MG63 (cell line): ENCODE measurements at regions not wholly inside any gene's neighbourhood (a gene's known extent, or its start where the extent isn't known, plus 50 kb on each side); places are given as distances from the start of the nearest gene placed in this dataset.
A peak's percentile ranks its signal among the peaks of the same experiment; 100 is the strongest.

Experiments used
- DNase-seq: peaks from one replicate; pipeline ENCODE4 v3.0.0-alpha.2; 2020
- H3K27me3 ChIP-seq: fragments of 250-450 bp; sonication (Bioruptor Pico); 2 replicates; pipeline ENCODE4 v1.5.1; 2020; ENCODE audit warnings: mild to moderate bottlenecking, moderate library complexity
- H3K36me3 ChIP-seq: fragments of 250-450 bp; sonication (Bioruptor Pico); 2 replicates; pipeline ENCODE4 v1.5.1; 2020; ENCODE audit warnings: mild to moderate bottlenecking, moderate library complexity
- H3K4me3 ChIP-seq: fragments of 250-450 bp; sonication (Bioruptor Pico); 2 replicates; pipeline ENCODE4 v1.5.1; 2020; ENCODE audit warnings: mild to moderate bottlenecking, moderate library complexity
- H3K9me3 ChIP-seq: fragments of 250-450 bp; sonication (Bioruptor Pico); 2 replicates; pipeline ENCODE4 v1.5.1; 2020; ENCODE audit warnings: mild to moderate bottlenecking, moderate library complexity

- H3K27me3 ChIP-seq: no peaks in the 10 kb centered on the region
- no peaks in the 10 kb centered on the region for H3K36me3 ChIP-seq
- no peak for DNase-seq
- no peaks in the 10 kb centered on the region for H3K9me3 ChIP-seq
- no peak overlapping the region for H3K4me3 ChIP-seq
Observed at GRCh38 chr13:74773248-74773647, 639.0 kb upstream of the KLF12 start.

DNA sequence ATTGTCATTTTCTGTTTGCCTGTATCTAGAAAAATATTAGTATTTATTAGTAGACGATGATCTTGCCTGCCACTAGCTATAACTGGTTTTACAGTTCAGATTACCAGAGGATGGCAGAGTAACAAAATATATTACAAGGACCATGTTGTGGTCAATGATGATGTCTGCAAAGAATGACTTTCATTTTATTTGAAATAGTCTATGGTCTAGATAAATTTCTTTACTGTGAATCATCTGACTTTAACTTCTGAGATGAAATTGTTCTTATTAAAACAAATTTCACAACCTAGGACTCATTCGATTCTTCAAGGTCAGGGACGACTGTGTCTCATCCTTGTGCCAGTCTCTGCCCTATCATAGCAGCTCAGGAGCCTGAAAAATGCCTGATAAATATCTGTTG lies 637.8 kb upstream of the KLF12 start:
- H3K36me3 ChIP-seq: no peaks in the 10 kb centered on the region
- DNase-seq: peak; percentile 27
- H3K9me3 ChIP-seq: no peaks in the 10 kb centered on the region
- H3K4me3 ChIP-seq: no peak overlapping the region
- no peaks in the 10 kb centered on the region for H3K27me3 ChIP-seq

DNA sequence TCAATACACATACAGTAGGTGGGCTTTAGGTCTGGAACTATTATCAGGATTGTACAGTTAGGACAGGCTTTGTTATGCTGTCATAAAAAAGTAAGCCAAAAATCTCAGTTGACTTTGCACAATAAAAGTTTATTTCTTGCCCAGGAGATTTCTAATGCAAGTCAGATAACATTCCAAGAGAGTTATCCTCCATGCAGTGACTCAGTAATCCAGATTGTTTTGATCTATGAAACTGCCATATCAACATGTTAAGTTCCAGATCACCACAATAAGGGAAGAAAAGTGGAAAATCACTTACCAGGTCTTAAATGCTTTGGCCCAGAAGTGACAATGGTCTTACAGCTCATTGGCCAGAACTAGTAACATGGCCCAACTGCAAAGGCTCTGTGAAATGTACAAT lies 636.2 kb upstream of the KLF12 start:
- Histone ChIP-seq H3K27me3 (no peaks in the 10 kb centered on the region), H3K4me3 (no peak overlapping the region), H3K36me3 (no peaks in the 10 kb centered on the region), H3K9me3 (no peaks in the 10 kb centered on the region)
- DNase-seq: no peak

GRCh38 chr13:74769333-74769732 lies 635.1 kb upstream of the KLF12 start:
- no peaks in the 10 kb centered on the region for H3K27me3 ChIP-seq

GRCh38 chr13:74768521-74769085 lies 634.4 kb upstream of the KLF12 start:
- peak; percentile 36 for DNase-seq

More at GRCh38 chr13:74769333-74769732, 635.1 kb upstream of the KLF12 start:
- DNase-seq: no peak
- H3K36me3 ChIP-seq: no peaks in the 10 kb centered on the region
- no peak overlapping the region for H3K4me3 ChIP-seq
- no peaks in the 10 kb centered on the region for H3K9me3 ChIP-seq

DNA sequence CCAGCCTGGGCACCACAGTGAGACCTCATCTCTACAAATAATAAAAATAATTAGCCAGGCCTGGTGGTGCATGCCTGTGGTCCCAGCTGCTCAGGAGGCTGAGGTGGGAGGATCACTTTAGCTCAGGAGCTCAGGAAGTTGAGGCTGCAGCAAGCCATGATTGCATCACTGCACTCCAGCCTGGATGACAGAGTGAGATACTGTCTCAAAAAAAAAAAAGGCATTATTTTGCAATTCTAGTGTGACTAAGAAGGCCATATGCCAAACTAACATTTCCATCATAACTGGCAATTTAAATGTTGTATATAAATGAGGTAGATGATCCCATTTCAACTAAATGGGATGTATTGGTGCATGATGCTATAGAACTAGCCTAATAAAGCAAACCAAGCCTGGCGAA lies 632.8 kb upstream of the KLF12 start:
- Histone ChIP-seq H3K4me3 (no peak overlapping the region), H3K9me3 (no peaks in the 10 kb centered on the region), H3K36me3 (no peaks in the 10 kb centered on the region), H3K27me3 (no peaks in the 10 kb centered on the region)
- peak; percentile 58 for DNase-seq

More at GRCh38 chr13:74768521-74769085, 634.4 kb upstream of the KLF12 start:
- Histone ChIP-seq H3K4me3 (no peak overlapping the region), H3K27me3 (no peaks in the 10 kb centered on the region), H3K36me3 (no peaks in the 10 kb centered on the region), H3K9me3 (no peaks in the 10 kb centered on the region)

- Histone ChIP-seq H3K36me3 (no peaks in the 10 kb centered on the region), H3K4me3 (no peak overlapping the region), H3K27me3 (no peaks in the 10 kb centered on the region), H3K9me3 (no peaks in the 10 kb centered on the region)
- no peak for DNase-seq
Observed at GRCh38 chr13:74765955-74766354, 631.8 kb upstream of the KLF12 start.

DNA sequence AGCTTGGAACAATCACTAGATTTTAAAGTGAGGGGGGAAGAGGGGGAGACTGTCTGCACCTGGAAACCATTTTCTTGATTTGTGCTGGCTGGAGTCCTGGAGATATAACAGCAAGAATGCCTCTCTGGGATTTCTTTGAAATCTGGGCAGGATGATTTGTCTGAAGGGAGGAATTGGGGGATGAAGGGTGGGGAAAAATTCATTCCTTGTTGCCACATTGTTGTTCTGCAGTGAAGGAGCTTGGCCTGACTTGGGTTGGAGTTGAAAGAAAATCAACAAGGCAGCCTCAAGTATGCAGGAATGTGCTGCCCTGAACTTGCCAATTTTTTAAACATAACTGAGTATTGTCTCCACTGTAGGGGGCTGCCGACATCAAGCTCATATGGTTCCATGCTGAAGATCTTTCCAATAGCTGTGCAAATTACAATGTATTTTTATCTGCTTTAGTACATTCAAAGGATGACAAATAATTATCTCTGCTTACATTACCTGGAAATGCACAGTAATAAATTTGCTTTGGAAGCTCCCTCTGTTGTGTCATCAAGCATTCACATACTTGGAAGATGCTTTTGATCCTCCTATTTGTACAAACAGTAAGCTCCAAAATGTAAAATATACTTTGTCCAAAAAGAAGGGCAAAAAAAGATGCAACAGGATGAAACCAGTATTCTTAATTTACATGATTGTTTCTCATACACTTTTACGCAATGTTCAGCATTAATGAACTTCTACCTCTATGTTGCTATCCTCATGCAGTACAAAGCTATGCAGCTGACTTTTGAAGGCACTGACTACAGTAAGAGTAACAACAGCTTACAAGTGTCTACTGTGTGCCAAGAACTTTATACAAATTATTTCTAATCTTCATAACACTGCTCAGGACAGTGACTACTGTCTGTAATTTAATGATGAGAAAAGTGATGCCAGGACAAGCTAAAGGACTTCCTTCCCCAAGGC lies 627.9 kb upstream of the KLF12 start:
- H3K9me3 ChIP-seq: no peaks in the 10 kb centered on the region
- no peaks in the 10 kb centered on the region for H3K27me3 ChIP-seq
- no peaks in the 10 kb centered on the region for H3K36me3 ChIP-seq
- peak; percentile 31 for DNase-seq
- H3K4me3 ChIP-seq: no peak overlapping the region

GRCh38 chr13:74758188-74758587 lies 624.0 kb upstream of the KLF12 start:
- H3K36me3 ChIP-seq: no peaks in the 10 kb centered on the region
- no peaks in the 10 kb centered on the region for H3K9me3 ChIP-seq
- H3K27me3 ChIP-seq: no peaks in the 10 kb centered on the region
- no peak overlapping the region for H3K4me3 ChIP-seq
- DNase-seq: no peak

DNA sequence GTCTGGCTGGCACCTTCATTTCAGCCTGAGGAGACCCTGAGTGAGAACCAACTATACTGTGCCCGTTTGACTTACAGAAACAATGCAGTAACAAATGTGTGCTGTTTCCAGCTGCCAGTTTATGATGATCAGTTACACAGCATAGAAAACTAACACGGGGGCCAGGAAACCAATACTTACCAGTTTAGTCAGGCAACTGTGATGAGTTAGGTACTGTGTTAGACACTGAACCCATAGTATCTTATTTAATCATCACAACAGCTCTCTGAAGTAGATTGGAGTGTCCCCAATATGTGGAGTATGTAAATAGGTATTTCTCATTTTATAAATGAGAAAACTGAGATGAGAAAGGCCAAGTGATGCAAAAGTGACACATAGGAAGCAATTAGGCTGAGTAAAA lies 620.9 kb upstream of the KLF12 start:
- no peak overlapping the region for H3K4me3 ChIP-seq
- no peaks in the 10 kb centered on the region for H3K9me3 ChIP-seq
- no peak for DNase-seq
- no peaks in the 10 kb centered on the region for H3K36me3 ChIP-seq
- H3K27me3 ChIP-seq: no peaks in the 10 kb centered on the region

GRCh38 chr13:74751739-74752138 lies 617.5 kb upstream of the KLF12 start:
- no peaks in the 10 kb centered on the region for H3K36me3 ChIP-seq
- H3K9me3 ChIP-seq: no peaks in the 10 kb centered on the region
- no peaks in the 10 kb centered on the region for H3K27me3 ChIP-seq
- no peak overlapping the region for H3K4me3 ChIP-seq
- no peak for DNase-seq

DNA sequence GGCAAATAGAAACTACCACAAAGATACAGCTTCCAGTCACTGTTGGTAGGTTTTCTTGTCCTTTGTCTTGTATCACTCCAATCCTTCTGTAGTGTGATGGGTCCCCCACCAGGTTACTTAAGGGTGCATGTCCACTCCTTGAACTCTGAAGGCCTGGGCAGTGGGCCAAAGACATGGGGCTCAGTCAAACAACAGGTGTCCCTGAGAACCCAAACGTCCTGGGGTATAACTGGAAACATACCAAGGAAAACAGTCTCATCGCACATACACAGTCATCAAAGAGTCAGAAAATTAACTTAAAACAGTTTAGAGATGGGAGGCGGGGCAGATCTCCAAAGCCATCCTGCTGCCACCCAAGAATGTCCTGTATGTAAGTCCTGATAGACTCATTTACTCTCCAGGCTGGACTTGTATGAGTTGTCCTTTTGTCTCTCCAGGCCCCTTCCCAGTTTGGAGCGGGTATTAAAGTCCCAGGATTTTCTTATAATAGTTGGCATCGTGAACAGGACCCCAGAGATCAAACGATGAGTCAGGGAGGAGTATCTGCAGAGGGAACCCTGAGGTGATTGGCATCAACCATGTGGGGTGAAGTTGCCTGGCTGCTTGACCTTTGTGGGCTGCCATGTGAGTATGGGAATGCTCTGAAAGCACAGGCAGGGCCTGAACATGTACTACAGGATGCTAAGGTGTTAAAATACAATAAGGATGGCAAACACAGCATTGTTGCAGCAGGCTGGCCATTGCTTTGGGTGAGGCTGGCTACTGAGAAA lies 613.2 kb upstream of the KLF12 start:
- Histone ChIP-seq H3K27me3 (no peaks in the 10 kb centered on the region), H3K9me3 (no peaks in the 10 kb centered on the region), H3K4me3 (no peak overlapping the region), H3K36me3 (no peaks in the 10 kb centered on the region)
- no peak for DNase-seq

- Histone ChIP-seq H3K27me3 (no peaks in the 10 kb centered on the region), H3K9me3 (no peaks in the 10 kb centered on the region), H3K4me3 (no peak overlapping the region), H3K36me3 (no peaks in the 10 kb centered on the region)
- DNase-seq: no peak
Observed at GRCh38 chr13:74743992-74744391, 609.8 kb upstream of the KLF12 start.

DNA sequence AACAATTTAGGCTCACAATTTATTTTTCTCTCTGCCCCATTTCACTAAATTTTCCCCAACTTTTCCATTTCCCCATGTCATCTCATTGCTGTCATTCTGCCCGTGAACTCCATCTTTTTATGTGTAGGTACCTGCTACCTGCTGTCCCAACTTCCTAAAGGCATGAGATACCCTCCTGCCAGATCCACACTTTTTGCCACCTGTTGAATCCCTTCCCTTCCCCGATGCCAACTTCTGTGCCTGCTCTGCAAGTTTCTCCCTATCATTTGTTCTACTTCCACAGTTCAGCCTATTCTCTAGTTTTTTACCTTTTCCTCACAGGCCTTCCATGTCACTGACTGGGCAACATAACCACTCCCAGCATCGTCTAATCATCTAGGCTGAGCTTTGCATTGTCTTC lies 607.5 kb upstream of the KLF12 start:
- H3K27me3 ChIP-seq: no peaks in the 10 kb centered on the region
- no peaks in the 10 kb centered on the region for H3K36me3 ChIP-seq
- DNase-seq: no peak
- no peaks in the 10 kb centered on the region for H3K9me3 ChIP-seq
- H3K4me3 ChIP-seq: no peak overlapping the region

GRCh38 chr13:74732736-74733385 lies 598.7 kb upstream of the KLF12 start:
- Histone ChIP-seq H3K27me3 (no peaks in the 10 kb centered on the region), H3K4me3 (no peak overlapping the region), H3K9me3 (no peaks in the 10 kb centered on the region), H3K36me3 (no peaks in the 10 kb centered on the region)
- DNase-seq: no peak

- DNase-seq: no peak
- H3K9me3 ChIP-seq: no peaks in the 10 kb centered on the region
- H3K4me3 ChIP-seq: no peak overlapping the region
Observed at GRCh38 chr13:74731731-74732130, 597.5 kb upstream of the KLF12 start.

More at GRCh38 chr13:74731731-74732130, 597.5 kb upstream of the KLF12 start:
- H3K36me3 ChIP-seq: no peaks in the 10 kb centered on the region
- no peaks in the 10 kb centered on the region for H3K27me3 ChIP-seq
